Upper lobe of left lung (tissue), 6 donors: ENCODE measurements at regions not wholly inside any gene's neighbourhood (a gene's known extent, or its start where the extent isn't known, plus 50 kb on each side); places are given as distances from the start of the nearest gene placed in this dataset.

ENCODE experiments used
- ATAC-seq, 2 donors: fragments of 200-7000 bp; cut with Tn5 transposase; one replicate each; pipeline ENCODE4 v1.9.1; 2022; ENCODE audit warnings: mild to moderate bottlenecking in 2 of 2, moderate library complexity in 2 of 2; ENCODE audit not compliant: low FRiP score in 2 of 2
- DNase-seq, 2 donors: peaks; one replicate each; pipeline ENCODE4 v3.0.0-alpha.2; 2019 to 2020
- H3K27ac ChIP-seq, 4 donors: fragments of 200-600 bp; sonication (generic); one replicate each; pipeline ENCODE4 v1.5.1; 2016 to 2019
- H3K27me3 ChIP-seq, 4 donors: fragments of 200-600 bp; sonication (generic); one replicate each; pipeline ENCODE4 v1.5.1; 2017 to 2019
- H3K36me3 ChIP-seq, 4 donors: fragments of 200-600 bp; sonication (generic); one replicate each; pipeline ENCODE4 v1.5.1; 2016 to 2019
- H3K4me1 ChIP-seq, 4 donors: fragments of 200-600 bp; sonication (generic); one replicate each; pipeline ENCODE4 v1.5.1; 2018 to 2019
- H3K4me3 ChIP-seq, 4 donors: fragments of 200-600 bp; sonication (generic); one replicate each; pipeline ENCODE4 v1.5.1; 2017 to 2019; ENCODE audit warnings: mild to moderate bottlenecking in 2 of 4, moderate library complexity in 1 of 4
- H3K9me3 ChIP-seq, 4 donors: fragments of 200-600 bp; sonication (generic); one replicate each; pipeline ENCODE4 v1.5.1; 2018 to 2019
- CTCF ChIP-seq, 6 experiments: fragments of 450-650 bp in 4 of 6; fragments of 200-600 bp in 2 of 6; sonication (generic) in 2 of 6; IDR thresholded peaks; one replicate each; pipeline ENCODE4 v1.5.1; 2016 to 2019; ENCODE audit warnings: antibody characterized with exemption in 6 of 6
- EP300 ChIP-seq, 4 donors: sonication (generic); formaldehyde crosslinking; IDR thresholded peaks; one replicate each; pipeline ENCODE4 v1.5.1; 2017; ENCODE audit warnings: antibody characterized with exemption in 4 of 4, control low read depth in 2 of 4
- POLR2A ChIP-seq, 4 donors: fragments of 450-650 bp; IDR thresholded peaks; one replicate each; pipeline ENCODE4 v1.5.1; 2016 to 2017; ENCODE audit warnings: antibody characterized with exemption in 4 of 4, mild to moderate bottlenecking in 2 of 4
- POLR2AphosphoS5 ChIP-seq, 2 donors: sonication (generic); formaldehyde crosslinking; IDR thresholded peaks; one replicate each; pipeline ENCODE4 v1.5.1; 2017; ENCODE audit warnings: antibody characterized with exemption in 2 of 2
- WGBS, 2 donors: methylation state at CpG; one replicate each; pipeline ENCODE4 v1.1.5; 2017 to 2018; 5-methylcytosine and 5-hydroxymethylcytosine counted together
- donor health status: DM: no; HTN: no; CAD: no; lungs with moderate emphysema.
- donor health status: DM: no; HTN: yes; CAD: no; lungs with severe emphysema.

- Histone ChIP-seq H3K27ac (no peak overlapping the region), H3K36me3 (no peaks in the 10 kb centered on the region), H3K4me3 (no peak overlapping the region), H3K9me3 (no peaks in the 10 kb centered on the region), H3K4me1 (no peaks in the 10 kb centered on the region), H3K27me3 (no peaks in the 10 kb centered on the region)
- no peak for ATAC-seq
- no peak for DNase-seq
- WGBS, 2 donors: 78 to 90% methylated on average over 3 of the region's 3 CpGs
- TF ChIP-seq CTCF (IDR thresholded peaks at IDR 0.05) (no peak), POLR2AphosphoS5 (IDR thresholded peaks at IDR 0.05) (no peak), EP300 (IDR thresholded peaks at IDR 0.05) (no peak), POLR2A (IDR thresholded peaks at IDR 0.05) (no peak)
Measured at GRCh38 chr16:52184336-52184735, 362.6 kb downstream of the TOX3 start.

GRCh38 chr16:52182840-52183239 lies 364.1 kb downstream of the TOX3 start:
- 70 to 86% methylated on average over 2 of the region's 2 CpGs for WGBS, 2 donors
- no peaks in the 10 kb centered on the region for H3K4me1 ChIP-seq

GRCh38 chr16:52174168-52174567 lies 372.8 kb downstream of the TOX3 start:
- TF ChIP-seq CTCF (IDR thresholded peaks at IDR 0.05): no peak
- TF ChIP-seq EP300 (IDR thresholded peaks at IDR 0.05): no peak
- TF ChIP-seq POLR2A (IDR thresholded peaks at IDR 0.05): no peak
- TF ChIP-seq POLR2AphosphoS5 (IDR thresholded peaks at IDR 0.05): no peak
- no peaks in the 10 kb centered on the region for H3K4me1 ChIP-seq
- H3K9me3 ChIP-seq: no peaks in the 10 kb centered on the region
- ATAC-seq: no peak
- H3K4me3 ChIP-seq: no peak overlapping the region
- H3K36me3 ChIP-seq: no peaks in the 10 kb centered on the region
- no peak for DNase-seq
- no peak overlapping the region for H3K27ac ChIP-seq
- 79 to 87% methylated on average over 2 of the region's 2 CpGs for WGBS, 2 donors
- H3K27me3 ChIP-seq: no peaks in the 10 kb centered on the region

More at GRCh38 chr16:52182840-52183239, 364.1 kb downstream of the TOX3 start:
- Histone ChIP-seq H3K9me3 (no peaks in the 10 kb centered on the region), H3K27ac (no peak overlapping the region), H3K4me3 (no peak overlapping the region), H3K36me3 (no peaks in the 10 kb centered on the region), H3K27me3 (no peaks in the 10 kb centered on the region)
- TF ChIP-seq CTCF (IDR thresholded peaks at IDR 0.05) (no peak), POLR2A (IDR thresholded peaks at IDR 0.05) (no peak), EP300 (IDR thresholded peaks at IDR 0.05) (no peak), POLR2AphosphoS5 (IDR thresholded peaks at IDR 0.05) (no peak)
- DNase-seq: no peak
- ATAC-seq: no peak

- Histone ChIP-seq H3K9me3 (no peaks in the 10 kb centered on the region), H3K4me1 (no peaks in the 10 kb centered on the region), H3K36me3 (no peaks in the 10 kb centered on the region), H3K27ac (no peak overlapping the region), H3K4me3 (no peak overlapping the region), H3K27me3 (no peaks in the 10 kb centered on the region)
- TF ChIP-seq EP300 (IDR thresholded peaks at IDR 0.05): no peak
- no peak for TF ChIP-seq POLR2A (IDR thresholded peaks at IDR 0.05)
- TF ChIP-seq POLR2AphosphoS5 (IDR thresholded peaks at IDR 0.05): no peak
- TF ChIP-seq CTCF (IDR thresholded peaks at IDR 0.05): no peak
- DNase-seq (no peak), ATAC-seq (no peak)
Measured at GRCh38 chr16:52171481-52171880, 375.5 kb downstream of the TOX3 start.

GRCh38 chr16:52167328-52167727 lies 379.6 kb downstream of the TOX3 start:
- H3K9me3 ChIP-seq: no peaks in the 10 kb centered on the region
- WGBS, 2 donors: 40 to 67% methylated on average over 1 of the region's 1 CpG
- H3K4me3 ChIP-seq: no peak overlapping the region
- DNase-seq (no peak), ATAC-seq (no peak)
- H3K27me3 ChIP-seq: no peaks in the 10 kb centered on the region
- no peaks in the 10 kb centered on the region for H3K4me1 ChIP-seq
- TF ChIP-seq CTCF (IDR thresholded peaks at IDR 0.05): no peak
- no peak for TF ChIP-seq POLR2AphosphoS5 (IDR thresholded peaks at IDR 0.05)
- no peak for TF ChIP-seq EP300 (IDR thresholded peaks at IDR 0.05)
- TF ChIP-seq POLR2A (IDR thresholded peaks at IDR 0.05): no peak
- H3K36me3 ChIP-seq: no peaks in the 10 kb centered on the region
- H3K27ac ChIP-seq: no peak overlapping the region
